ENCODE measurements at regions not wholly inside any gene's neighbourhood (a gene's known extent, or its start where the extent isn't known, plus 50 kb on each side); places are given as distances from the start of the nearest gene placed in this dataset.

- no peaks in the 10 kb centered on the region for H3K36me3 ChIP-seq
- H3K4me1 ChIP-seq, result peaks cover 0 to 13% (median 5%) of the 10 kb centered on the region in 6 donors
- intact Hi-C loops (cut with DNase I; ENCODE audit: low total_unique reads), result no loop called here
- no peaks in the 10 kb centered on the region for H3K9me3 ChIP-seq
- DNase-seq, result no peak
- no peak for TF ChIP-seq CTCF (IDR thresholded peaks at IDR 0.05 in 8 of 11, conservative IDR thresholded peaks at IDR 0.05 in 3 of 11)
- H3K4me3 ChIP-seq, result no peak overlapping the region
- H3K27me3 ChIP-seq (replicated peaks in 1 of 7), result peaks cover 0 to 11% (median 0%) of the 10 kb centered on the region in 7 donors
- 73 to 89% (median 82%) methylated on average over 3 of the region's 3 CpGs for WGBS, 5 donors
- no peak overlapping the region for H3K27ac ChIP-seq
Measured at GRCh38 chr3:167940241-167940640, 155.5 kb downstream of the GOLIM4 start.

GRCh38 chr3:167938516-167938915 is 157.2 kb downstream of the GOLIM4 start:
- TF ChIP-seq POLR2A (IDR thresholded peaks at IDR 0.05) (no peak), POLR2AphosphoS5 (IDR thresholded peaks at IDR 0.05) (no peak), CTCF (IDR thresholded peaks at IDR 0.05 in 8 of 11, conservative IDR thresholded peaks at IDR 0.05 in 3 of 11) (no peak)
- Histone ChIP-seq H3K4me1 (peaks cover 0 to 13% (median 5%) of the 10 kb centered on the region in 6 donors), H3K4me3 (no peak overlapping the region), H3K27ac (no peak overlapping the region), H3K36me3 (no peaks in the 10 kb centered on the region), H3K27me3 (replicated peaks in 1 of 7) (peaks cover 0 to 11% (median 0%) of the 10 kb centered on the region in 7 donors), H3K9me3 (no peaks in the 10 kb centered on the region)
- intact Hi-C loops (cut with DNase I; ENCODE audit: low total_unique reads), result no loop called here
- no peak for DNase-seq

- H3K4me3 ChIP-seq, result no peak overlapping the region
- DNase-seq, result no peak
- H3K9me3 ChIP-seq, result no peaks in the 10 kb centered on the region
- no peak overlapping the region for H3K27ac ChIP-seq
- H3K36me3 ChIP-seq, result no peaks in the 10 kb centered on the region
- no peak for TF ChIP-seq POLR2AphosphoS5 (IDR thresholded peaks at IDR 0.05)
- TF ChIP-seq POLR2A (IDR thresholded peaks at IDR 0.05), result no peak
- no peak for TF ChIP-seq CTCF (IDR thresholded peaks at IDR 0.05 in 8 of 11, conservative IDR thresholded peaks at IDR 0.05 in 3 of 11)
- whole genome bisulfite sequencing, 5 donors, result 76 to 92% (median 87%) methylated on average over 6 of the region's 6 CpGs
- intact Hi-C loops (cut with DNase I; ENCODE audit: low total_unique reads), result no loop called here
- H3K4me1 ChIP-seq, result peaks cover 0 to 2% (median 0%) of the 10 kb centered on the region in 6 donors
- peaks cover 0 to 6% (median 0%) of the 10 kb centered on the region in 7 donors for H3K27me3 ChIP-seq (replicated peaks in 1 of 7)
Measured at GRCh38 chr3:167936019-167936418, 159.7 kb downstream of the GOLIM4 start.

- H3K27me3 ChIP-seq (replicated peaks in 1 of 7), result no peaks in the 10 kb centered on the region
- no peak for TF ChIP-seq POLR2A (IDR thresholded peaks at IDR 0.05)
- no peak for TF ChIP-seq CTCF (IDR thresholded peaks at IDR 0.05 in 8 of 11, conservative IDR thresholded peaks at IDR 0.05 in 3 of 11)
- TF ChIP-seq POLR2AphosphoS5 (IDR thresholded peaks at IDR 0.05), result no peak
- H3K27ac ChIP-seq, result no peak overlapping the region
- WGBS, 5 donors, result 89 to 96% (median 93%) methylated on average over 1 of the region's 1 CpG
- no peaks in the 10 kb centered on the region for H3K36me3 ChIP-seq
- no peak for DNase-seq
- no peaks in the 10 kb centered on the region for H3K4me1 ChIP-seq
- intact Hi-C loops (cut with DNase I; ENCODE audit: low total_unique reads), result no loop called here
- H3K4me3 ChIP-seq, result no peak overlapping the region
- no peaks in the 10 kb centered on the region for H3K9me3 ChIP-seq
Measured at GRCh38 chr3:167930453-167930852, 165.3 kb downstream of the GOLIM4 start.

Measured in spleen (tissue), 11 donors.